Right lobe of liver (tissue), 3 donors: ENCODE measurements at regions not wholly inside any gene's neighbourhood (a gene's known extent, or its start where the extent isn't known, plus 50 kb on each side); places are given as distances from the start of the nearest gene placed in this dataset.

Source experiments
- microRNA counts: library from miRNA; unstranded; fragments of <30 nt; microRNA quantifications from one replicate; lab custom pipeline; 2016
- microRNA-seq, 2 donors: library from miRNA; unstranded; fragments of <30 nt; microRNA quantifications; one replicate each; pipeline ENCODE4, GENCODE V29; 2019 to 2020
- small RNA-seq, 2 experiments: library from RNA; depleted of rRNA; stranded (forward); fragments of <200 nt; gene quantifications; one replicate each; pipeline ENCODE3, GENCODE V24; 2016
- donor health status: DM: no; HTN: no; CAD: no.
- donor health status: DM: no; HTN: yes; CAD: no.

MicroRNA genes in the stretch of these regions (microRNA counts, 767-probe panel; counts per million panel counts)
- microRNA hsa-miR-548x-3p (lab: Ali Mortazavi, UCI) = 237 counts per million

Small RNA genes lying in the stretch of these regions (microRNA-seq; reads per million reads assigned to microRNA genes)
- gene MIR4704 (0 reads per million in 2 donors), gene MIR548X2 (0 reads per million in 2 donors)

Small RNA genes lying in the stretch of these regions (small RNA-seq; reads per million reads assigned to genes)
- gene AL353765.1 = 0 reads per million in 2 experiments
- 0 reads per million in 2 experiments for gene AL356102.1
- gene MIR4704 = 0 reads per million in 2 experiments
- 0 reads per million in 2 experiments for gene MIR548X2
- 0 reads per million in 2 experiments for gene RNU6-81P
